Cerebellar cortex (tissue), 1 donor: ENCODE measurements at regions not wholly inside any gene's neighbourhood (a gene's known extent, or its start where the extent isn't known, plus 50 kb on each side); places are given as distances from the start of the nearest gene placed in this dataset.
"Not testable (repeated sequence)": the region's sequence is repeated elsewhere in the genome, so short reads cannot be mapped to it uniquely, and the experiment has no call there.

Source experiments
- DNase-seq: peaks from one replicate; pipeline ENCODE4 v3.0.0-alpha.2; 2015; ENCODE audit warnings: low spot score

DNA sequence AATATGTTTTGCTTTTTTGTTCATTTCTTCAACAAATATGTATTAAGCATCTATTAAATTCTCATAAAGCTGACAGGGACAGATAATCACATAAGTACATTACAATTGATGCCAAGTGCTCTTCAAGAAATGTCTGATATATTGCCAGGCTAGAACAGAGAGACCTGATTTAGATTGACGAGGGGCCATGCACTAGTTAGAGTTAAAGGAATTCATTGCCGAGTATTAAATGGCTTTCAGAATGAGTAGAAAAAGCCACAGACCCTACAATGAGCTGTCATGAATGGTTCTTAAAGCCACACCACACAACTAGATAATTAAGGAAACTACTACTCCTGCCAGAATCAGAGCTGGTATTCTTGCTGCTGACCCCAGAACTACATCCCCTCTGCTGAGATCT lies 250.2 kb upstream of the MME start:
- no peak for DNase-seq

DNA sequence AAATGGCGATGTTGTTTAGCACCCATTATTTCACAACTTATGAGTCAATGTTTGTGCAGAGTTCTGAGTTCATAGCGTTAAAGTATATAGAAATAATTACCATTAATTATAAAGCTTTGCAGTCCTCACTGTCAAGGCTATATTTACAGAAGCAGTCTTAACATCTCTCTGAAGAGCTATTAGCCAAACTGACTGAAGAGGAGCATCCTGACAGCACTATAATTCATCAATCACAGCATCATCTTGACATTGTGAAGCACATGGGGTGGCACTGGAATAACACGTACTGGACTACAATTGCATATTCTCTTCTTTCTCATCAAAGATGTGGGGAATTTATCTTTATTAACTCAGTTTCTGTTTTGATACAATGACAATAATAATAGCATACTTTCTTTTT lies 260.6 kb upstream of the MME start:
- DNase-seq, result no peak

DNA sequence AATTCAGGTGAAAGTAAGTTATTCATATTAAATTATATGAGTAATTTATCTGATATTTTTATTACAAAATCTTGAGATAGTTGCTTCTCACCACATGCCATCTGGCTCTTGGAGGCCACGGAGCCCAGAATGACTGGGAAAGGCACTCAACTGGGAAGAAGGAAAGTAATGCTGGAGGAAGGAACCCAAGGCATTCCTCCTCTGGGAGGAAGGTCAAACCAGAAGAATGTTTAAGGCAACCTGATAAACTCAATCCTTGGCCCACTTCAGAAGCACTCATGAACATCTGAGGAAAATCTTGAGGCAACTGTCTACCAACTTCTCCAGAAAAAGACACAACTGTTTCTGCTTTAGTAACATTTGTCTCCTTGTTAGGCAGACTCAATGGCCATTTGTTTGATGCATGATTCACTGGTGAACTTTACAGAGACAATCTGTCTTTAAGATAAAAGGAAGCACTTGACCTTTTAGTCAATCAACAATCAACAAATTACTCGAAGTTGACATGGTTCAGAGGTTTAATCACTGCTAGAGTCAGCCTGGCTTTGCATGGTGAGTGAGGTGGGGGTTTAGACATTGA lies 261.4 kb upstream of the MME start:
- DNase-seq, result no peak

DNA sequence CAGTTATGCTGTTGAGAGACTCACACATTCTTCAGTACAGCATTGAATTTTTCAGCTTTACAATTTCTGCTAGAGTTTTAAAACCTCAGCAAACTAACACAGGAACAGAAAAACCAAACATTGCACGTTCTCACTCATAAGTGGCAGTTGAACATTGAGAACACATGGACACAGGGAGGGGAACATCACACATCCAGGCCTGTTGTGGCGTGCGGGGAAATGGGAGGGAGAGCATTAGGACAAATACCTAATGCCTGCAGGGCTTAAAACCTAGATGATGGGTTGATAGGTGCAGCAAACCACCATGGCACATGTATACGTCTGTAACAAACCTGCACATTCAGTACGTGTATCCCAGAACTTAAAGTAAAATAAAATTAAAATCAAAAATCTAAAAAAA lies 270.1 kb upstream of the MME start:
- not testable (repeated sequence) for DNase-seq

DNA sequence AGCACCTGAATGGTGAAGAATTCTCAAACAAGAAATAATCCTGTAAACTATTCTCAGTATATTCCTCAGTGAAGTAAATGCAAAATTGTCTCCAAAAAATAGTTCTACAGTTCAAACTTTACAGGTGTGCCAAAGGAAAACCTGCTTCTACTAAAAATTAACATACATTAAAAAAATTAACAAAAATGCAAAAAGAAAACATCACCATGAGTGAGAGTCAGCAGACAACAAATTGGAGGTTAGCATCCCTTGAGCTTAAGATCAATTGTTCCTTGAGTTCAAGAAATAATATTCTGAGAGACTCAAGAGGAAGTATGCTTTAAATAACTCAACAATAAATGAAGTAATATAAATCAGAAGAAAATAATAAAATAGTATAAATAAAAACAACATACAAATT lies 278.4 kb upstream of the MME start:
- DNase-seq, result no peak

DNA sequence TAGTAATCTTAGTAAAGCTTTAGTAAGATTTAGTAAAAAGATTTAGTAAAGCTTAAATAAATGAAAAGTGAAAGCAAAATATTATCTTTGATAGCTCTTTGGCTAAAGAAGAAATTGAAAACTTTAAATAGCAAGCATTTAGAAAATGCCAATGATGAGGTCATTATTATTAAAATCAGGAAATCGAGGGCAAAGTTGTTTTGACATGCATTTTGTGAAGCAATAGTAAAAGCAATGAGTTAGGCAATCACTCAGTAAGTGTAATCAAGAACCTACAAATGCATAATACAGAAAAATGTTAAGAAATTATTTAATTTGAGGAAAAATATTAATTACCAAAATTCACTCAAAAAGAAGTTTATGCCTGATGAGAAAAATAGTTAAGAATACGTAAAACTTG lies 280.3 kb upstream of the MME start:
- no peak for DNase-seq

DNA sequence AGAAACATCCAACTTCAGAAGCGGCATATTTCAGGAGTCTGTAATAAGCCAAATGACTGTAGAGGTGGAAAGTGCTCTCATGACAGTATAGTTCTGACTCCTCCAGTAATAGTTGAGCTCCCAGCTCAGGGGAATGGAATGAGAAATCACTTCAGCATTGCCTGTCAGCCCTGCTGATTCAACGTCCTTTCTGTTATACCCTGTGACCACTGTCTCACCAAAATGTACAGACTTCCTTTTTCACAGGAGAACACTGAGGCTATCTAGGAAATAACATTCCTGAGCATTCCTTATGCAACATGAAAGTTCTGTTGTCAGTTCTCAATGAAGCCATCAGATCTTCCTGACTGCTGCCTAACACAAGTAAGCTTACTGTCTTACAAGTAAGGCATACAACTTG lies 284.5 kb upstream of the MME start:
- DNase-seq, result peak; percentile 54

DNA sequence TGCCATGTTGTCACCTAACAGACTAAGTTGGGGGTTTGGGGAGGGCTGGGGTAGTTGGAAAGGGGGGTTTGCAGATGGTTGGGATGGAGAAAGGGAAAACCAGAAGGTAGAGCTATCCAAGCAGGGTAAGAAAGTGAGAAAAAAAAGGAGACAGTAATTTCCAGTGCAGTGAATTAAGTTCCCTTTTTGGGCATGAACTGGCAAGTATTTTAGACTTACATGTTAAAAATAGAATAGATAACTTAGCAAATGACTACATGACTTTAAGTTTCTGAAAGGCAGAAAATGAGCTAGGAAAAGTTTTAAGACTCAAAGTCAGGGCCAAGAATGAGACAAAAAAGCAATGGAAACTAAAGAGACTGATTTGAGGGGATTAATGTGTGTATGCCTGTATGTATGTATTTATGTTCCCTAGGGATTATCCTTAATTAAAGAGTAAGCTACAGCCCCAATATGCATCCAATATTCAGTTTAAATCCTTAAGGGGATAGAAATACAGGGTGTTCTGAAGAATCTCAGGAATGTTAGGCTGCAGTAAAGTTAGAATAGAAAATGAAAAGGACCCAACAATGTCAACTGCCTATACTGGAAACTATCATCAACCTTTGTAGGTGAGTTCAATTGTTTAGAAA lies 285.2 kb upstream of the MME start:
- DNase-seq, result peak; percentile 42

DNA sequence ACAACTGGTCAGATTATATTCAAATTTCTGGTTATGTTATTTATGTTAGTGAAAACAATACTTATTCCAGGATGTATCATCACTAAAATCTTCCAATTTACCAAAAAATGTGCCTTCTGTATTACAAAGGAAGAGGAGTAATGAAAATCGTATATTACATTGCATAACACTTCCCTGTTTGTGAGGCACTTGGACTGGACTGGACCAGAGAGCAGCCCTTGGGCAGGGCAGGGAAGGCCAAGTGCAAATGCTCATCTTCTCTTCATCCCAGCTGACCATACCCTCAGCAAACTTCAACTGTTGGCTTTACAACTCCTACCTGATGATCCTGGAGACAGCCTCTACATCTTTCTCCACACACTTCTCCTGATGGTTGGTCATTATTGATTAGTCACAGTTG lies 285.7 kb upstream of the MME start:
- DNase-seq, result no peak

DNA sequence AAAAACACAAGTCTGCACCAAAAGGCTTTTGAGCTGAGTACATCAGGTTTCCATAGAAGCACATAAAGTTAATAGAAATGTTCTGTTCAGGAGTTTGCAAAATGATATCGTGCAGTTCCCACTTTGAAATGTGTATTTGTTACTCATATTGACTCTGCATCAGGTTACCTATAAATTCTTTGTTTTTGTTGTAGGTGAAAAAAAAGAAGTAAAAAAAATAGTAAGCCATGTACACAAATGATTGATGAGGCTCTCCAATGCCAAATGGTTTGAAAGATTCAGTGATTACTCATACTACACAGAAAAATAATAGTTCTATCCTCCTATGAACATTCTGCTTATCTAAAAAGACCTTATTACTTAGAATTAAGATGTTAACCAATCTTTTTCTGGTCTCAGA lies 287.3 kb upstream of the MME start:
- no peak for DNase-seq

DNA sequence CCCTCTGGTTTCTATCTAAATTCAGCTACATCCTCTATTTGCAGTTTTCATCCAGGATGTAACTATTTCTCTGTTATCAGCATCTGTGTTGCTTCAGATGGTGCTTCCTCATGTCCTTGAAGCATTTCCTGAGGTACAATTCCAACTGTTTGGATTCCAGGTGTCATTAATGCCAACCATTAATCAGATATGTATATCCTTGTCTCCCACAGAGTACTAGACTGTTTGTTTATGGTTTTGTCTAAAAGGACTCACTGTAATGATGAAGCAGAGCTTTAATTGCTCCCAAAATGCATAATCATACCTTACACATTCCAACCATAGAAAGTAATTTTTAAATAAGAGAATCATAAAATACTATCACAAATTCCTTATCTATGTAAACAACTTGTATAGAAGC lies 288.5 kb upstream of the MME start:
- DNase-seq, result no peak

DNA sequence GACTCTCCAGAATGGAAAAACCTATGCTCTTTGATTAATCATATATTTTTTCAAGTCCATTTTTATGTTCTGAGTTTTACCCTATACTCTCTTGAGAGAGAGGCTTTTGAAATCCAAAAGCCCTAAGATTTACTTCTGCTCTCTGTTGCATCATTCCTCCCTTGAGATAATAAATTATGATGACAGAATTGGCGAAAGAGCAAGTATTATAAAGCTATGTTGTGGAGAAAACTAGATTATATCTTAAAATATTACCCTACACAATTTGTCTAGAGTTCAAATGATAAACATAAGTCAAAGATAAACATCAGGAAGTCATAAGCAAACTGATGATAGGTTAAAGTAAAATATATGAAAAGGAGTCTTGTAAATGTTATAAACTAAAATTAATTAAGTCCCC lies 293.4 kb upstream of the MME start:
- no peak for DNase-seq

DNA sequence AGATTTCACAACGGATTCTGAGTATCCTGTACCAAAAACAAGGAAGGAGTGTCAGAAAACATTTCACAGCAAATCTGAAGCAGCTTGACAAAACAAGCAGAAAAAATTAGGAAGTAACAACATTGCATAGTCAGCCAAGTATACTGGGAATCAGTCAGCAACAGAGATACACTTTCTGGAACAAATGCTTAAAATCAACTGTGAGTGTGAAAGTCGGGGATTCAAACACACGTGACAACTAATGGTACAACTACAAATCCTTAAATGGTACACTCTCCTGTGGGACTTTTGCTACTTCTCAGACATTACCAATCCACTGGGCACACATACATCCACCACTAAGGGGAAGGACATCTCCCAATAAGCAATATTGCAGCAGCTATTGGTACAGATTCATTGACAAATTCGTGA lies 296.6 kb upstream of the MME start:
- no peak for DNase-seq

DNA sequence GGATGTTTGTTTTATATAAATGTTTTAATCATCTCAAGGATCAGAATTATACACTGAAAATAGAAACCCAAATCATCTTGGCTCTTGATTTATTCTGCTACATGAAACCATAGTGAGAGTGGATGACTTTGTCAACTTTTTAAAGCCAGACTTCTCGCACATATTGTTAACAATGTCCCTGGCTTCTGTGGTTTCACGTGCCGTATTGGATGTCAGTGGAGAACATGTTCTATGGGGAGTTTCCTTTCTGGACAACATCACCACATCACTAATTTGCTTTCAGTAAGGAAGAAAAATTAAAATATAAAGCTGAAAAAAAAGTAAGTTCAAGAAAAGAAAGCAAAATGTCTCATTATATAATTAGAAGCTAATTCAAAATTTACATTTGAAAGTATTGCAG lies 297.1 kb upstream of the MME start:
- DNase-seq, result no peak

DNA sequence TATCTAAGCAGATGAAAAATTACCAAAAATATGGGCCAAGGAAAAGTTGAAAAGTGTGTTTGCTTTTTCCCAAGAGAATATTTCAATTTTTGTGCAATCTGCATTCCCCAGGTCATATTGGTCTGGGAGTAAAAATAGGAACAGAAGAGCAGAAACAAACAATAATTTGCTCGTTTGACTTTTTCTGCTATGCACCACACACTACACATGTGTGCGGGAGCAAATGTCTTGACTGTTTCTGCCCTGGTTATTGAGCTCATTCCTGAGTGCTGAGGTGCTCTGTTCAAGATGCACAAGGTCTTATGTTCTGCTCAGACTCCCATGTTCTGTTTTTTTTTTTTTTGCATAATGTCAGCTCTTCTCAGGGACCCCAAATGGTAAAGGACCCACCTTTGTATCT lies 298.0 kb upstream of the MME start:
- DNase-seq, result no peak

DNA sequence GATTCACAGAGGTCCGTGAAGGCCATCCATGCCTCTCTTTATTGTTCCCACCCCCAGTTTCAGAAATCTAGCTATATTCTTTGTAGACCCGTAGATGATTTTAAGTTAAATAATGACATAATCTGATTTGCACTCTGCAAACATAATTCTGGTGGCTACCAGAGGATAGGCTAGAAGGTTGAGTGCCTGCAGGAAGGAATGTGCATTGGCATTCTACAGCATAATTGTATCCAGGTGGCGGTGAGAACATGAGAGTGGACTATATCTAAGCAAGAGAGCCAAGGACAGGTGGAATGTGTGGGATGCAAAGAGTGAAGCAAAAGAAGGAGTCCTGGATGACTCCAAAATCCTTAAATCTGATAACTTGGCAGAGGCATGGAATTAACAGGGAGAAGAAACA lies 298.5 kb upstream of the MME start:
- no peak for DNase-seq

DNA sequence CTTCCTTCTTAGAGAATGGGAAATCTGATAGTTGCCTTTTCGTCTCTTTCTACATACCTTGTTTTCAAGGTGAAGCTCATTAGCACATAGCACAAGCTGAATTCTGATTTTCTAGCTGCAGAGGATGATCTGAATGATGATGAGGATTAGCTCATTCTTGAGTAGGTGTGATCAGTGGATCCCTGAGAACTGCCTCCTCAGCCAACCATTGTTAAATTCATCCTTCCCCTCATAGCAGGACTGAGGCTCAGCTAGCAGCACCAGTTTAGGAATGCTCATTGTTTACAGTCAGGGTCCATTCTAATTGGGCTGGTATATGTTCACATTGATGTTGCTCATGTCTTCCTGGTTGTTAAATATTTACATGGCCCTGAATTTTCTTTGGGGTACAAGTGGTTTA lies 299.9 kb upstream of the MME start:
- DNase-seq, result no peak

DNA sequence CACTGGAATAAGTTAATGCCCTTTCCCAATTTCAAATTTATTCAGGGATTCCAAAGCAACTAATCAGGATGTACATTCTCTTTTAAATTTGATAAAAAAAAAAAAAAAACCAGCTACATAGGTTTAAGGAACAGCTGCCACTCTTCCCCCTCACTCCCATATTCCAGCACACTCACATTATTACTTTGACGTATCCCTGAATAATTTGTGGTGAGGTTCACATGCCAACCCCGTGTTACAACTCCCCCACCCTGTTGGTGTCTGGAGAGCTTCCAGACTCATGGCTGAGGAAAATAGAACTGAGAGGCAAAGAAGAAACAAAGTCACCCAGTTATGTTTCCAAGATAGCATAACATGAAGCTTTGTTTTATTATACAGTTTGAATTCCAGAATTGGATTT lies 300.5 kb upstream of the MME start:
- no peak for DNase-seq

DNA sequence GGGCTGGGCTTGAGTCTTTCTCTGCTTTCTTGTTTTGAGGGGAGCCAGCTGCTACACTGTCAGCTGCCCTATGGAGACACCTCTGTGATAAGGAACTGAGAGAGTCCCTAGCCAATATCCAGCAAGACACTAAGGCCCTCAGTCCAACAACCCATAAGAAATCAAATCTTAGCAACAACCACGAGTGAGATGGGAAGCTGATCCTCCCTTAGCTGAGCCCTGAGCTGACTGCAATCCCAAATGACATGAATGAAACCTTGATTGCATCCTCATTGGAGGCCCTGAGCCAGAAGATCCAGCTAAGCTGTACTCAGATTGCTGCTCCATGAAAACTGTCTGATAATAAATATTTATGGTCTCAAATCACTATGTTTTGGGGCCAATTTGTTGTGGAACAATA lies 302.1 kb upstream of the MME start:
- DNase-seq, result no peak

DNA sequence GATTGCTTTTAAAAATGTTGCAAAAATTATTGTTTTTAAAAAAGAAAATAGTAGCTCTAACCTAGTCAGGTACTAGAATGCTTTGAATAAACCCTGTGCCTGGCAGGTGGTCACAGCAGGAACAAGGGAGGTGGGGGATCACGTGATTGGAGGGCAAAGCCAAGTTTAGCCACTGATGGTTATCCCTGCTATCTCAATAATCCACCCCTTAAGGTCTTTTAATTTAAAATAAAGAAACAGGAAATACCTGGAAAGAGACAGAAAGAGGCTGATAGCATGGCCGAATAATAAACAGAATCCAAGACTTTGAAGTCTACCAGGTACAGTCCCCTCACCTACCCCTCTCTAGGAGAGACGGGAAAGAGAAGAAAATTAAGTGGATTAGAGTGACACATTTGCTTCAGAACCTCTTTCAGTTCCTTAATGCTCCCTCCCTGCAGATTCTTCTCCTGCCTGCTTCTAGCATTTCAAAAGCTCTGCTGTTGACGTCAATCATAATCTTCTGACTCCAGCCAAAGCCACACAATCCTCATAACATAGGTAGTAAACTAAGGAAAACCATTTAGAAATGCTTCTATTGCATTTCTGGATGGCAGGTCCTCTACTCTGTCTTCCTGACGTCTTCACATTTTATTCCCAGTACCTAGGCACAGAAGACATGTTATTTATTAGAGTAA lies 303.4 kb upstream of the MME start:
- peak; percentile 22 for DNase-seq

DNA sequence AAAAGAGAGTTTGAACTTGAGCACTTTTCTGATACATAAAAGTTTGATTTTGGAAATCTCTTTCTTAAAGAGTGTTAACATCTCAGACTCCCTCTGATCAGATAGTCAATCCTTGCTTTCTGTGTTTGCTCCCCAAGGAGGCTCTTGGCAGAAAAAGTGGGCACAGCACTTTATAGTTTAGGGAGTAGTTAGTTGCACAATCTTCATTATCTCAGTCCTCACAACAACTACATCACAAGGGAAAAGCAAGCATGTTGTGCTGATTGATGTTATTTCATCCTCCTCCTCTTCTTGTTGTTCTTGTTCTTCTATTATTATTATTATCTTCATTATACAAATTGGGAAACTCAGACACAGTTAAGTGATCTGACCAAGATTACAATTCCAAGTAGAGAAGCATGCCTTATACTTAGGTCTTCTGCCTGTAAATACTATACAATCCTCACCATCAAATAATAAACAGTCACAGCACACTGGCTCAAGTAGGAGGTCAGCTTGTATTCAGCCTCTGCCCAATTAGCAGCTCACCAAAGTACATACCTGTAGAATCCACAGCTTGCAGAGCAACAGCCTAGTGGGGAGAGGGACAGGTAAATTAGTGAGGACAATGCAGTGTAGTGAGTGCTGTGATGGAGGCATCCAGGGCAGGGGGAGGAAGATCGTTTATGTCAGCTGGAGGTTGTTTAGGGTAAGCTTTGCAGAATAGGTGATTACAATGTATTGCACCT lies 304.1 kb upstream of the MME start:
- peak; percentile 30 for DNase-seq

DNA sequence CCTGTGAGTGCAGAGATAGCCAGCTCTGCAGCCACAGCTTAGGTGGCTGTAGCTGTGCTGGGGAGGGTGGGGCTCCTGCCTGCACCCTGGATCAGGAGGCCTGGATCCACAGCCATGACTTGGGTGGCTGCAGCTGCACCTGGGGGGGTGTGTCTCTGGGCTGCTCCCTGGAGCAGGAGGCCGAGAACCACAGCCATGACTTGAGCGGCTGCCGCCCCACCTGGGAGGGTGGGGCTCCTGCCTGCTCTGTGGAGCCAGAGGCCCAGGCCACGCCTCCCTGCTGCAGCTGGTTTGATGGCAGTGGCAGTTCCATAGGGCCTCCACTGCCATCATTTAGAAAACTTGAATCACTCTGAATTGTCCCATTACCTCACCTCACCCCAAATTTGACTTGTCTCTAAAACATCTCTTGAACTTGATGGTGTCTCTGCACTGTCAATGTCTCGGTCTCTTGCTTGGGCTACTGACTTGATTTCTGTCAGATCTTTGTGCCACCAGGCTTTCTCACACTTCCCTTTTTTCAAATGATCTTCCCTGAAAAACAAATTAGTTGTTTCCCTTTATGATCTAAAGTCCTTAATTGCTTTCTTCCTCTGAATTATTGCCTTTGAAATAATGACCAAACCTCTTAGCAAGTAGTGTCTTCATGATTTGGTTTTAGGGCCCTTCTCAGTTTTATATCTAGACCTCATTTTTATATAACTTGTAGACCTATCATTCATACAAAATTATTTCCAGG lies 313.2 kb upstream of the MME start:
- DNase-seq, result no peak
